Eye (tissue), 1 donor: ENCODE measurements at regions not wholly inside any gene's neighbourhood (a gene's known extent, or its start where the extent isn't known, plus 50 kb on each side); places are given as distances from the start of the nearest gene placed in this dataset.

Source experiments
- DNase-seq: peaks from one replicate; pipeline ENCODE4 v3.0.0-alpha.2; 2015

GRCh38 chr3:145785668-145786067, 375.3 kb downstream of the PLOD2 start:
- no peak for DNase-seq

GRCh38 chr3:145798007-145798406, 363.0 kb downstream of the PLOD2 start:
- no peak for DNase-seq

GRCh38 chr3:145798696-145799537, 362.1 kb downstream of the PLOD2 start:
- peak; percentile 30 for DNase-seq

DNA sequence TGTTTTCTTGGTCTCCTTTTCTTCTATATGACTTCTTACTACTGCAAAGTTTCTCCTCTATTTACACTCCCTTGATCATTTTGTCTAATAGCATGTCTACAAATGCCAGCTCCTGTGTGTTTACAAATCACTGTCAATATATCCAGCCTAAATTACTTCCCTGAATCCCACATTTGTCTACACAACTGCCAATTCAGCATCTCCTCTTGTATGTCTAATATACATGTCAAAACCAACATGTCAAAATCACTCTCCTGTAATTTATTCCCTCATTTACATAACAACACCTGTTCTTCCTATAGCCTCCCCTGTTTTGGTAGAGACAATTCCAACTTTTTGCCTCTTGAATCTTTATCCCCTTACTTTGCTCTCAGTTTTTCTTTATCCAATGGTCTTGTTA, 359.3 kb downstream of the PLOD2 start:
- DNase-seq = no peak

- DNase-seq = peak; percentile 55
Measured at GRCh38 chr3:145807990-145808389, 353.0 kb downstream of the PLOD2 start.

DNA sequence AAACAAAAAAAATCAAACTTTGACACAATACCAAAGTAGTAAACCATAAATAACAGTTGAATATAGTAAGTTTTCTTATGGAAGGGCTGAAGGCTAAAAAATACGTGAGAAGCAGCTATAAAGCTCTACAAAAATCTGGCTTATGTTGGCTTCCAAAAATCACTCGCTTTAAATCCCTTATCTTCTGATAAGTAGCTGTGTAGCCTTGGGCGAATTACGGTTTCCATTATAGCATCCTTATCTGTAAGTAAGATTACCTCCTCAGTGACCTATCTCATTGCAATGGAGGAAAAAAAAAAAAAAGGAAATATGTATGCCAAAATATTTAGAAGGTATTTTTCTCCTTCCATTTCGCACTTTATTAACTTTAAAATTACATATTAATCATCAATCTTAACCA, 348.6 kb downstream of the PLOD2 start:
- DNase-seq = no peak

GRCh38 chr3:145815707-145816413, 345.1 kb downstream of the PLOD2 start:
- DNase-seq = no peak

- DNase-seq = no peak
Measured at GRCh38 chr3:145817870-145818483, 343.0 kb downstream of the PLOD2 start.

DNA sequence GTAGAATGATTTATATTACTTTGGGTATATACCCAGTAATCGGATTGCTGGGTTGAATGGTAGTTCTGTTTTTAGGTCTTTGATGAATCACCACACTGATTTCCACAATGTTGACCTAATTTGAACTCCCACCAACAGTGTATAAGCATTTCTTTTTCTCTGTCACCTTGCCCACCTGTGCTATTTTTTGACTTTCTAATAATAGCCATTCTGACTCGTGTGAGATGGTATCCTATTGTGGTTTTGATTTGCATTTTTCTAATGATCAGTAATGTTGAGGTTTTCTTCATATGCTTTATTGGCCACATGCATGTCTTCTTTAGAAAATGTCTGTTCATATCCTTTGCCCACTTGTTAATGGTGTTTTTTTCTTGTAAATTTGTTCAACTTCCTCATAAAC, 340.8 kb downstream of the PLOD2 start:
- no peak for DNase-seq

- peak; percentile 79 for DNase-seq
Measured at GRCh38 chr3:145842294-145842902, 318.6 kb downstream of the PLOD2 start.

DNA sequence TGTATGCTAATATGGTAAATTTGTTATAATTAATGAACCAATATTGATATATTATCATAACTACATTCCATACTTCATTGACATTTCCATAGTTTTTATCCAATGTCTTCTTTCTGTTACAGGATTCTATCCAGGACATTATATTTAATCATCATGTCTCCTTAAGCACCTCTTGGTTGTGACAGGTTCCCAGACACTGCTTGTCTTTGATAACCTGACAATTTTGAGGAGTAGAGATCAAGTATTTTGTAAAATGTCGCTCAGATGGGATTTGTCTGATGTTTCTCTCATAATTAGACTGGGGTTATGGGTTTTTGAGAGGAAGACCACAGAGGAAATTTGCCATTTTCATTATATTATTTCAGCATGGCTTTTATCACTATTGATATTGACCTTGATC, 317.4 kb downstream of the PLOD2 start:
- no peak for DNase-seq

- no peak for DNase-seq
Measured at GRCh38 chr3:145849115-145849514, 311.9 kb downstream of the PLOD2 start.

DNA sequence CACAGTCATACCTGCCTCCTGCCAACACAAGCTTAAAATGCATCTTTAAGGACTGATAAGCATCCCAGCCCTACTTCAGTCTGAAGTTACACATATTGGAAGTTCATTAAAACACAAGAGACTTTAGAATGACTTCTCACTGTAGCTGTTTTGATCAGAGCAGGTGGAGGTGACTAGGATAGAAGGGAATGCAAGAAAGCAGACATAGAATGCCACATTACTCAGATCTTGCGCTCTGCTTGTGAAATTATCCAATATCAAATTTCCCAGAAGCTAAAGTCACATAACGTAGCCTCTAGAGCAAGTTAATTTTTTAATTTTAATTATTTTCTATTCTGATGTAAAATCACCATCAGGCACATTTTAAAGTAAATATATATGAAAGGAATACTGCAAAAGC, 306.5 kb downstream of the PLOD2 start:
- no peak for DNase-seq

GRCh38 chr3:145857956-145858355, 303.0 kb downstream of the PLOD2 start:
- no peak for DNase-seq

DNA sequence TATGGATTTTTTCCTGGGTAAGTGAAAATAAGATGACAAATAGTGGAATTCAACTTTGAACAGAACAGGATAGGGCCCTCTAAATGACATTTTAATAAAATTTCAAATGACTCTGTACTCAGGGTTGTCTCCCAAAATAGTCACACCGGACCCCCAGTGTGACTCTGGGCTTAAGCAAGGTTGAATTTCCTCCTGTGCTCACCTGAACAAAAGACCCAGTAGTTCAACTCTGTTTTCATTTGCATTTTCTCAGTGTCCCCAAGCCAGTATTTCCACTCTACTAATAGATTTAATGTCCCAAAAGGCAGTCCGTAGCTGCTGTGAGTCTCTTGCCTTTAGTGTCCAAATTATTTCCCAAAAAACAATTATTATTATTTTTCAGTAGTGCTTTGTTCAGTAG, 296.6 kb downstream of the PLOD2 start:
- DNase-seq = no peak

DNA sequence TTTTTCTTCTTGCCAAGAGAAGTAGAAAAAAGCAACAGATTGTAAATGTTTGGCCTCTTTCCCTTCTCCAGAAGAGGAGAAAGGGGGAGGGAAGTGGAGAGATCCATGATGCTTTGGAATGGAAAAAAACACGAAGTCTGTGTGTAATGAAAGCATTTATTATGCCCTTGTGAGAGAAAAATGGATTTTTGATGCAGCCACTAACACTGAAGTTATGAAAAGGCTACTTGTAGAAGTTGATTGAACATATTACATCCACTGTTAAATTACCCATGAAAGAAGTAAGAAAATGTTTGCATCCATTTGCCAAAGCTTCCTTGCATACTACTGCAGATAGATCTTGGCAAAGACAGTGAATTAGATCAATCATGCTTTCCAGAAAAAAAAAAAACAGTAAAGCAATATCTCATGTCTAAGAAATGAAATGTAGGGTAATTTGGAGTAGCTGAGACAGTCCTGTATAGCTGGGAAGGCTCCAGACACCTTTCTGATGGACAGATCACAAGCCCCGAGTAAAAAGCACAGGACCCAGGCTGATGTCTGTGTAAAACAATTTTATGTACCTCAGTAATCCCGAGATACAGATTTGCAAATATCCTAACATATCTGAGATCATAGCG, 295.5 kb downstream of the PLOD2 start:
- DNase-seq = no peak

DNA sequence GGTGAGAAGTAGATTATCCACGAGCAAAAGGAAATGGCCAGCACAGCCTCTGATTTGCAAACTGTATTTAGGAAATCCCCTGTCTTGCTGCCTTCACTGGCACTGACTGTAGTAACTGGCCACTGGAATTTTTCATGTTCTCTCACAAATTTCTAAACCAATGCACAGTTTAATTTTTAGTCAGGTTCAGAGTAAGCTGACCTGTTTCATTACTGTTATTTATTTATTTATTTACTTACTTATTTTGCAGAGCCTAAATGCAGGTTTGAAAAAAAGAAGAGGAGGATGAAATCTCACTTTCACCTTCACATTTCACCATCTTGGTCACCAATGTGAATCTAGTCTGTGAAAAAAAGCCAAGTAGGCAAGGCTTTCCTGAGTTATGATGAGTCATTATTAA, 291.0 kb downstream of the PLOD2 start:
- DNase-seq = no peak

GRCh38 chr3:145882436-145882835, 278.5 kb downstream of the PLOD2 start:
- DNase-seq = no peak

DNA sequence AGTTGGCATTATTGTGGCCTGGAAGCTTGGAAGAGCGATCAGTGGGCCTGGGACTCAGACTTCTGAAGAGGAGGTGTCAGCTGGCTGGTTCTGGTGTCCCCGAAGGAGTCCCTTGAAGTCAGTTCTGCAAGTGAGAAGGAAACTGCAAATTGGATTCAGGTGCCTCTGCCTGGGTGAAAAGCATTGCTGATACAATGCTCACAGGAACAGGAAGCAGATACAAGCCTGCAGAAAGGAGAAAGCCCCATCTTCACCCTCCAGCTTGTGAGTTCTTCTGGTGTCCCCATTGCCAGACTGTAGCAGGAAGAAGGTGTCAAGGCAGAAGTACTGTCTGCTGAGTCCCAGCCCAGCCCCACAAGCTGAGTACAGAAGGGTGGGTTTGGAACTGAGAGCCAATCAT, 271.3 kb downstream of the PLOD2 start:
- no peak for DNase-seq

DNA sequence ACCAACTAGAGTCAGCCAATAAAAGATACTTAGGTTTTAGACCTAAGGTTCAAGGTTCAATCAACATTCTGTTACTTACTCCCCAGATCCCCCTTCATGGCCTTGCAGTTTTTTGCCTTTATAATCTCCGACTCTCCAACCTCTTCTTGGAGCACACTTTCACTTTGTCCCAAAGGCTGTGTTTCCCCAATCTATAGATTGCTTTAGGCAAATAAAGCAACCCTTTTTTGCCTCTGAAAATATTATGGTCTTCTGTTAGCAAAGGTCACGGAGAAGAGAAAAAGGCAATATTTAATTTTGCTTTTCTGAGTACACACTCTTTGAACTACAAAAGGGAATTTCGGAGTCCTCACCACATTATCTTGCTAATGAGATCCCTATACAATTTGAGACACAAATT, 268.1 kb downstream of the PLOD2 start:
- DNase-seq = no peak

DNA sequence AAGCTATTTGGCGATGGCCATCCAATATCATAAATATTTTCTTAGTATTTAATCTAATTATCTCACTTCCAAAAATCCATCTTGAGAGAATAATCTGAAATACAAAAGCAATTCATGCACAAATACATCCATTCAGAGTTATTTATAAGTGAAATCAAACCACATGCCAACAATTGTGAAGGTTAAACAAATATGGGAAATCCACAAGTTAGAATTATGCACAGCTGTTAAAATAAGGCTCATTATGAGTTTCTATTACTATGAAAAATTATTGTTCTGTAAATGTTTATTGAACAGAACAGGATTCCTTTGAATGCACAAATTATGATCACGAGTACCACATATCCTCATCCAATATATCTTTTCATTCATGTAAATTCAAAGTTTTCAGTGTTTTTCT, 267.7 kb downstream of the PLOD2 start:
- DNase-seq = no peak

DNA sequence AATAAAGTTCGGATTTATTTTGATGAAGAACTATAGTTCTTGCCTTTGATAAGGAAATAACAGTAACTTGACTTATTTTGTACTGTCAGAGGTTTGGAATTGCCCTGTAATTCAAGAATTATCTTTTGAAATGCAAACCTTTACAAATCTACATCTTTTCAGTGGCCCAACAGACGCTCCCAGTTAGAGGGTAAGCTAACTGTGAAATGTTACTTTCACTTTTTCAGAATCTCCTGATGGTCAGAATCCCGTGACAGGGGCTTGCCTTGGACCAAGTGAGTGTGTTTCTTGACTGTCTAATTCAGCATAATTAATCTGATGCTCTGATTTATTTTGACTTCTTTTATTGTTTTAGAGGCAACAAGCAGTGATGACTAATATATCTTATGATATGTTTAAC, 262.5 kb downstream of the PLOD2 start:
- no peak for DNase-seq

DNA sequence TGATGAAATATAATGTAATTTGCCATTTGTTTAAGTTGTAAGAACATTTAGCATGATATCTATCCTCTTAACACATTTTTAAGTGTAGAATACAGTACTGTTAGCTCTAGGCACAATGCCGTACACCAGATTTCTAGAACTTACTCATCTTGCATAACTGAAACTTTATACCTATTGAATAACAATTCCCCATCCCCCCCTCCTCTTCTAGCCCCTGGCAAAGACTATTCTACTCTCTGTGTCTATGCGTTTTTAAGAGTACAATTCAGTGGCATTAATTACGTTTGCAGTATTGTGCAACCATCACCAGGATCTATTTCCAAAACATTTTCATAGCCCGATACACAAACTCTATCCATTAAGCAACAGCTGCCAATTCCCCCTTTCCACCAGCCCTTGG, 261.7 kb downstream of the PLOD2 start:
- no peak for DNase-seq
